HL-60 (cell line): ENCODE measurements at regions not wholly inside any gene's neighbourhood (a gene's known extent, or its start where the extent isn't known, plus 50 kb on each side); places are given as distances from the start of the nearest gene placed in this dataset.

Source experiments
- DNase-seq, 2 experiments: peaks; one replicate each; pipeline ENCODE4 v3.0.0-alpha.2; 2010 to 2020; ENCODE audit warnings: low read depth in 1 of 2, low spot score in 1 of 2
- H3K27ac ChIP-seq: fragments of 250-450 bp; sonication (Bioruptor Pico); replicated peaks from 2 replicates; pipeline ENCODE4 v1.5.1; 2020; ENCODE audit warnings: mild to moderate bottlenecking, moderate library complexity
- H3K27me3 ChIP-seq: fragments of 250-450 bp; sonication (Bioruptor Pico); 2 replicates; pipeline ENCODE4 v1.5.1; 2021; ENCODE audit warnings: mild to moderate bottlenecking, moderate library complexity; ENCODE audit not compliant: insufficient read depth, poor library complexity, severe bottlenecking
- H3K4me3 ChIP-seq: replicated peaks from 2 replicates; pipeline ENCODE4 v1.5.1; 2011; ENCODE audit warnings: mild to moderate bottlenecking, control low read depth, low read length; ENCODE audit not compliant: insufficient read depth
- GABPA ChIP-seq: IDR thresholded peaks from 2 replicates; pipeline ENCODE4 v1.6.1; 2012; ENCODE audit warnings: low read depth
- POLR2AphosphoS5 ChIP-seq: IDR thresholded peaks from 2 replicates; pipeline ENCODE4 v1.6.1; 2012; ENCODE audit warnings: low read depth
- SPI1 ChIP-seq: IDR thresholded peaks from 2 replicates; pipeline ENCODE4 v1.6.1; 2012; ENCODE audit warnings: low read depth, mild to moderate bottlenecking, borderline replicate concordance
- TF ChIP-seq, protein P1 (sequence below): IDR thresholded peaks from 2 replicates; pipeline ENCODE4 v1.6.1; 2012; ENCODE audit warnings: low read depth; ENCODE audit not compliant: insufficient replicate concordance
- TF ChIP-seq, protein P2 (sequence below): IDR thresholded peaks from one replicate; pipeline ENCODE4 v1.5.1; 2011; ENCODE audit warnings: low read length, control low read depth, inconsistent platforms; ENCODE audit not compliant: insufficient read depth

DNA sequence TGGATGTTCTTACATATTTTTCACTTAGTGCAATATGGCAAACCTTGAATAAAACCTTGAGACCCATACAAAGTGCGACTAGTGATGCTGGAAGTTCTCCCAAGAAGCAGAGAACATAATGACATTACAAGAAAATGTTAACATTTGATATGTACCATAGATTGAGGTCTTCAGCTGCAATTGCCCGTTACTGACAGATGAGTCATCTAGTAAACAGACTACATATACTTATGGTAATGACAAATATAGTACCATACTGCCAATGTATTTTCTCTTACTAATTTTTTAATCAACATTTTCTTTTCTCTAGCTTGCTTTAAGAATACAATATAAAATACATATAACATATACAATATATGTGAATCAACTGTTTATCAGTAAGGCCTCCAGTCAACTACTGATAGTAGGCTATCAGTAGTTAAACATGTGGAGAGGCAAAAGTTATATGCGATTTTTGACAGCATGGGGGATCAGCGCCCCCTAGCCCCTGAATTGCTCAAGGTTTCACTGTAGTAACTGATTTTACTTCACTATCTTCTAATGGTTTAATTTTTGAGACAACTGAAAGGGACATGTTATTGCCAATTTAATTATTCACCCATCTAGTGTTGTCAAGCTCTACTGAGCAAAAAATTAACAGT lies 166.7 kb upstream of the ADGRB3 start:
- DNase-seq, result no peak
- Histone ChIP-seq H3K27ac (no peak overlapping the region), H3K27me3 (no peaks in the 10 kb centered on the region), H3K4me3 (no peak overlapping the region)
- TF ChIP-seq GABPA, result no peak
- TF ChIP-seq, protein P1, sequence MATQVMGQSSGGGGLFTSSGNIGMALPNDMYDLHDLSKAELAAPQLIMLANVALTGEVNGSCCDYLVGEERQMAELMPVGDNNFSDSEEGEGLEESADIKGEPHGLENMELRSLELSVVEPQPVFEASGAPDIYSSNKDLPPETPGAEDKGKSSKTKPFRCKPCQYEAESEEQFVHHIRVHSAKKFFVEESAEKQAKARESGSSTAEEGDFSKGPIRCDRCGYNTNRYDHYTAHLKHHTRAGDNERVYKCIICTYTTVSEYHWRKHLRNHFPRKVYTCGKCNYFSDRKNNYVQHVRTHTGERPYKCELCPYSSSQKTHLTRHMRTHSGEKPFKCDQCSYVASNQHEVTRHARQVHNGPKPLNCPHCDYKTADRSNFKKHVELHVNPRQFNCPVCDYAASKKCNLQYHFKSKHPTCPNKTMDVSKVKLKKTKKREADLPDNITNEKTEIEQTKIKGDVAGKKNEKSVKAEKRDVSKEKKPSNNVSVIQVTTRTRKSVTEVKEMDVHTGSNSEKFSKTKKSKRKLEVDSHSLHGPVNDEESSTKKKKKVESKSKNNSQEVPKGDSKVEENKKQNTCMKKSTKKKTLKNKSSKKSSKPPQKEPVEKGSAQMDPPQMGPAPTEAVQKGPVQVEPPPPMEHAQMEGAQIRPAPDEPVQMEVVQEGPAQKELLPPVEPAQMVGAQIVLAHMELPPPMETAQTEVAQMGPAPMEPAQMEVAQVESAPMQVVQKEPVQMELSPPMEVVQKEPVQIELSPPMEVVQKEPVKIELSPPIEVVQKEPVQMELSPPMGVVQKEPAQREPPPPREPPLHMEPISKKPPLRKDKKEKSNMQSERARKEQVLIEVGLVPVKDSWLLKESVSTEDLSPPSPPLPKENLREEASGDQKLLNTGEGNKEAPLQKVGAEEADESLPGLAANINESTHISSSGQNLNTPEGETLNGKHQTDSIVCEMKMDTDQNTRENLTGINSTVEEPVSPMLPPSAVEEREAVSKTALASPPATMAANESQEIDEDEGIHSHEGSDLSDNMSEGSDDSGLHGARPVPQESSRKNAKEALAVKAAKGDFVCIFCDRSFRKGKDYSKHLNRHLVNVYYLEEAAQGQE, result no peak

DNA sequence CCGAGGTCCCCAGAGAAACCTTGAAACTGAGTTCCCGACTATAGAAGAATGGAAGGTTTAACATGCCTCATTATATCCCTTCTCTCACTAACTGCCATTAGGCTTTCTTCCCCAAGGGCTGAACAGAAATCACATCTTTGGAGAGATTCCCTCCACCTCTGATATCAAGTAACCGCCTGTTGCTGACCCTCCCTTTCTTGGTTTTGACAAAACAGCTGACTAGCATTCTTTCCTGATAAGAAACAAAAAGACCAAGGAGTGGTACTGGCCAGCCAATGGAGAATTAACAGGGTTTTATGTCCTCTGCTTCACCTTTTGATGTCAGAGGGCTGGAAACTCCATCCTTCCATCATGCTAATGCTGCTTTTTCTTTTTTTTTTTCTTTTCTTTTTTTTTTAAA lies 176.6 kb upstream of the ADGRB3 start:
- TF ChIP-seq POLR2AphosphoS5 (no peak), GABPA (no peak), SPI1 (no peak)
- TF ChIP-seq, protein P2, sequence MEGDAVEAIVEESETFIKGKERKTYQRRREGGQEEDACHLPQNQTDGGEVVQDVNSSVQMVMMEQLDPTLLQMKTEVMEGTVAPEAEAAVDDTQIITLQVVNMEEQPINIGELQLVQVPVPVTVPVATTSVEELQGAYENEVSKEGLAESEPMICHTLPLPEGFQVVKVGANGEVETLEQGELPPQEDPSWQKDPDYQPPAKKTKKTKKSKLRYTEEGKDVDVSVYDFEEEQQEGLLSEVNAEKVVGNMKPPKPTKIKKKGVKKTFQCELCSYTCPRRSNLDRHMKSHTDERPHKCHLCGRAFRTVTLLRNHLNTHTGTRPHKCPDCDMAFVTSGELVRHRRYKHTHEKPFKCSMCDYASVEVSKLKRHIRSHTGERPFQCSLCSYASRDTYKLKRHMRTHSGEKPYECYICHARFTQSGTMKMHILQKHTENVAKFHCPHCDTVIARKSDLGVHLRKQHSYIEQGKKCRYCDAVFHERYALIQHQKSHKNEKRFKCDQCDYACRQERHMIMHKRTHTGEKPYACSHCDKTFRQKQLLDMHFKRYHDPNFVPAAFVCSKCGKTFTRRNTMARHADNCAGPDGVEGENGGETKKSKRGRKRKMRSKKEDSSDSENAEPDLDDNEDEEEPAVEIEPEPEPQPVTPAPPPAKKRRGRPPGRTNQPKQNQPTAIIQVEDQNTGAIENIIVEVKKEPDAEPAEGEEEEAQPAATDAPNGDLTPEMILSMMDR, result no peak
- TF ChIP-seq, protein P1, result no peak
- no peak for DNase-seq
- Histone ChIP-seq H3K4me3 (no peak overlapping the region), H3K27me3 (no peaks in the 10 kb centered on the region), H3K27ac (no peak overlapping the region)

DNA sequence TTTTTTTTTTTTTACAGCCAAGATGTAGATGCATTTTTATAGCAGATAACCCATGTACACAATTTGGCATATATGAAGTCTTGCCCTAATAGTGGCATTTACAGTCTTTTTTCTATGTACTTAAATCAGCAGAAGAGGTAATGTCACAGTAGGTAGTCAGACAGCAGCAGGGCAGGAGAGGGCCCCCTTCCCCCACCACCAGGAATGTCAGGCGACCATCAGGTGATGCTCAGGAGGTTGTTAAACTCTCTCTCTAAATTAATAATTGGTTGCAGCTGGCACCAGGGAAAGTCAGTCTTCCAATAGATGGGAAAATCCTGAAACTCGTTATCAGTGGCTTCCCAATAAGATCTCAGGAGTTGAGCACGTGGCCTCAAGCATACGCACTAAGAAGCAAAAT lies 188.0 kb upstream of the ADGRB3 start:
- no peak overlapping the region for H3K27ac ChIP-seq
- H3K27me3 ChIP-seq, result no peaks in the 10 kb centered on the region
- no peak for DNase-seq
- TF ChIP-seq SPI1, result no peak
- TF ChIP-seq GABPA, result no peak
- no peak for TF ChIP-seq POLR2AphosphoS5
- TF ChIP-seq, protein P2, result no peak
- TF ChIP-seq, protein P1, result no peak
- no peak overlapping the region for H3K4me3 ChIP-seq

DNA sequence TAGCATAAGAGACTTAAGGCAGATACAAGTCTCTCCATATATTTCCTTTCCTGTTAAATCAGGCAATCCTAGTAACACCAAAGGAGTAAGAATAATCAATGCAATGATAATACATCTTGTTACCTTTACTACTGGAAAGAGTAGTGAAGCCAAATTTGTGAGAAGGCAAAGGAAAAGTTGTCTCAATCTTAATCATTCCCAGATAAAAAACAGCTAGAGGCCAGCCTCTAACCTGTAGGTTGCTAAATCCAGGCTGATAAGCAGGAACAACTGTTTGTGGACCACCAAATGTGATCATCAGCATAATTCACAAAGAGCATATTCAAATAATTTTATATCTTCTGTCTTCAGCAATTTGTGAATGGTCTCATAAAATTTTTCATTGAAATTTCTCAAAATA lies 189.2 kb upstream of the ADGRB3 start:
- H3K27me3 ChIP-seq, result no peaks in the 10 kb centered on the region
- H3K4me3 ChIP-seq, result no peak overlapping the region
- TF ChIP-seq, protein P2, result no peak
- TF ChIP-seq GABPA (no peak), POLR2AphosphoS5 (no peak), SPI1 (no peak)
- TF ChIP-seq, protein P1, result no peak
- H3K27ac ChIP-seq, result no peak overlapping the region
- no peak for DNase-seq
